HG03066 (cell line): ENCODE measurements at regions not wholly inside any gene's neighbourhood (a gene's known extent, or its start where the extent isn't known, plus 50 kb on each side); places are given as distances from the start of the nearest gene placed in this dataset.
A peak's percentile ranks its signal among the peaks of the same experiment; 100 is the strongest.
"Not testable (repeated sequence)": the region's sequence is repeated elsewhere in the genome, so short reads cannot be mapped to it uniquely, and the experiment has no call there.

Experiments used
- ATAC-seq: cut with Tn5 transposase; IDR thresholded peaks from one replicate; pipeline ENCODE4 v1.9.1; 2021; ENCODE audit warnings: low read depth; ENCODE audit not compliant: unreplicated experiment

GRCh38 chr11:29265381-29265780 lies 751.4 kb downstream of the KCNA4 start:
- ATAC-seq = no peak

- ATAC-seq = no peak
These were observed 752.7 kb downstream of the KCNA4 start for GRCh38 chr11:29263971-29264682.

DNA sequence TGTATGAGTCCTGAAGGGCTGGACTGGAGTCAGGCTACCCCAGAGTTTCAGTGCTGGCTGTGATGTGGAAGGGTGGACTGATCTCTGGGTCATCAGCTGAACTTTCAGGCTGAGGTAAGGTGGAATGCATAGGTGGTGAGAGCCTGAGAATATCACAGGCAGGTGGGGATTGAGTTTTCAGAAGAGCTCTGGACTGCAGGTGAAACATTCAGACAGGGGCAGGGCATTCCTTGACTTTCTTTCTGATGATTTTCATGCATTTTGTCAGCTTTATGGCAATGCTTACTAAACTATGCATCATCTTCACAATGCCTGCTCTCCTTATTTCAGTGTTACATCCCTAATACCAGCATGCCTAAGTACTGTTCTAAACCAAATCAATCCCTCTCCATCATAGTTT lies 755.0 kb downstream of the KCNA4 start:
- ATAC-seq = no peak

DNA sequence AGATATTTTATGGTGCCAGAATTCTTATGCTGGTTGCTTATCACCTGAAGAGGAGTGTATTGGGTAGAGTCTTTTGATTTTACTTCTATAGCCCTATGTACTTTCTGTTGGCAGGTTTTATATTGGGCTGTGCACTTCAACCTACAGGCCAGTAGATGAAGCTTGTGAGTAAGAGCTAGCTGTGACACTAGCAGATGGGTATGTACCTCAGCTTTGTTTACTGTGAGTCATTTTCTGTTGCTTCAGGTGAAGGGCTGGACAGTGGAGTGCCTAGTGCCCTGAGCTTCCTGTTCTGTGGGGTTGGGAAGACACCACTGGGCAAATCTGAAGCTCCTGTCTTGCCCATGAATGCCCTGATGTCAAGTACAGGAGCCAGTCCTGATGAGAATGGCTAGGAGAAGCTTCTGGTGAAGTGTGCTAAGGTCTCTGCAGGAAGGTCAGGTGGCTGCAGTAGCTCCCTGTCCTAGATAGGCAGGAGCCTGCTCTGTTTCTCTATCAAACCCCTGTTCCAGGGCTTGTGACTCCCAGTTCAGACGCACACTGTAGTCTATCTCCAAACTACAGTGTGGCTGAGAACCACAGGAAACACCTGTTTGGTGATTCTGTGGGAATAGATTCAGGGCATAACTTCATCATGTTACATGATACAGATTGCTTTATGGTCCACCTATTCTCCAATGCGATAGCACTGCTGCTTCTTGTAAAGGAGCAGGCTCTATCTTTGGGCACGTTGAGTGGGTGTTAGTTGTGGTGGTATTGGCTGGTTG lies 755.7 kb downstream of the KCNA4 start:
- ATAC-seq = no peak

DNA sequence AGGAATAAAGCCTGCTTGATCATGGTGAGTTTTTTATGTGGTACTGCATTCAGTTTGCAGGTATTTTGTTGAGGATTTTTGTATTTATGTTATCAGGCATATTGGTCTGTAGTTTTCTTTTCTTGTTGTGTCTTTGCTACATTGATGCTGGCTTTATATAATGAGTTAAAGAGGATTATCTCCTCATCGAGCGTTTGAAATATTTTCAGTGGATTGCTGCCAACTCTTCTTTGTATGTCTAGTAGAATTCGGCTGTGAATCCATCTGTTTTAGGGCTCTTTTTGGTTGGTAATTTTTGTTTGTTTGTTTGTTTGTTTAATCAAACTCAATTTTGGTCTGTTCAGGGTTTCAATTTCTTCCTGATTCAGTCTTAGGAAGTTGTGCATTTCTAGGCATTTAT lies 758.4 kb downstream of the KCNA4 start:
- no peak for ATAC-seq

GRCh38 chr11:29256580-29256979 lies 760.2 kb downstream of the KCNA4 start:
- peak; percentile 69 for ATAC-seq

DNA sequence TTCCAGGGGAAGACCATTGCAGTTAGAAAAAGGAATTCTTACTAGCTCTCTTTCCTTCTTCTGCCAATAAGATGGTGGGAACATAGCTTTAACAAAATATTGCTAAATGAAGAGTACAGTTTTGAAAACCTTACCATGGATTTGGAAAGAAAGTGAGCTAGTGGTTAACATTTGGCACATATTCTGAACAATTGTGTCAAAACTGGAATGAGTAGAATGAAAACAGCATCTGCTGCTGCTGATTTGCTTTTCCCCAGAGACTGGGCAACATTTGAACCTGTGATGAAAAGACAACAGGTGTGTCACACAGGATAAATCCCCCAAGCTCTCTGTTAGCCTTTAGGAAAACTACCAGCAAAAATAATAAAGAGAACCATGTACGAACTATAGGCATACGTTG lies 761.4 kb downstream of the KCNA4 start:
- no peak for ATAC-seq

GRCh38 chr11:29251738-29252137 lies 765.1 kb downstream of the KCNA4 start:
- peak; percentile 75 for ATAC-seq

GRCh38 chr11:29249713-29250112 lies 767.1 kb downstream of the KCNA4 start:
- no peak for ATAC-seq

- no peak for ATAC-seq
These were observed 772.5 kb downstream of the KCNA4 start for GRCh38 chr11:29244355-29244754.

- no peak for ATAC-seq
These were observed 773.2 kb downstream of the KCNA4 start for GRCh38 chr11:29243616-29244015.

DNA sequence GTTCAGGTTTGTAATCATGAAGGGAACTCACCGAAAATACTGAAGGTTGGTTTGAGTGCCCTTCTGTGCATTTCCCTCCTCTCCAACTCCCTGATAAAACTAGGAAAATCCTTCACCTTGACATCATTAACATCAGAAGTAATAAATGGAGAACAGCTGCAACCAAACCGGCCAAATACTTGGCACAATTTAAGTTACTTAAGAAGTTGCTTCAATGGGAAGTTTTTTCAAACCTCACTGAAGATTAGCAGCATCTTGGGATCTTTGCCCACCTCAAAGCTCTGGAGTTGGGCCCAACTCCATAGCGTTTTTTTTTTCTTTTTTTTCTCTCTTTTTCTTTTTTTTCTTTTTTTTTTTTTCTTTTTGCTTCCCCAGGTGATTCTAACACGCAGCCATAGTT lies 784.8 kb downstream of the KCNA4 start:
- no peak for ATAC-seq

DNA sequence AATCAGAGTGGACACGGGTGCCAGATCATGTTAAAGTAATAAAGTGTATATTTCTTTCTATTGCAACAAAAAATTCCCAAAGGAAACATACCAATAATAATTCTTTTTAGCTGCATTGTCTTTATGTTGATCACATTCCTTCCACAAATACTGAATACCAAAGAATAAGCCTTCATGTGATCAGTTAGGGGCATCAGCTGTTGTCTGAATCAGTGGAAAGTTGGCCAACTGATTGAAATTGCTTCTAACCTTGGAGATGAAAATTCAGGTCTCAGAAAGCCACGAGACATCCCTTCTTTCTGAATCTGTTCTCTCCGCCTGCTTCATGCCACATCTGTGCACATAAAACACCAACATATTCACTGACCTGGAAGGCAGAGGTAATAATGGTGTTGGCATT lies 785.2 kb downstream of the KCNA4 start:
- no peak for ATAC-seq

- ATAC-seq = no peak
These were observed 789.0 kb downstream of the KCNA4 start for GRCh38 chr11:29227811-29228210.

GRCh38 chr11:29224739-29225384 lies 792.0 kb downstream of the KCNA4 start:
- ATAC-seq = no peak

- not testable (repeated sequence) for ATAC-seq
These were observed 797.3 kb downstream of the KCNA4 start for GRCh38 chr11:29219531-29219930.

DNA sequence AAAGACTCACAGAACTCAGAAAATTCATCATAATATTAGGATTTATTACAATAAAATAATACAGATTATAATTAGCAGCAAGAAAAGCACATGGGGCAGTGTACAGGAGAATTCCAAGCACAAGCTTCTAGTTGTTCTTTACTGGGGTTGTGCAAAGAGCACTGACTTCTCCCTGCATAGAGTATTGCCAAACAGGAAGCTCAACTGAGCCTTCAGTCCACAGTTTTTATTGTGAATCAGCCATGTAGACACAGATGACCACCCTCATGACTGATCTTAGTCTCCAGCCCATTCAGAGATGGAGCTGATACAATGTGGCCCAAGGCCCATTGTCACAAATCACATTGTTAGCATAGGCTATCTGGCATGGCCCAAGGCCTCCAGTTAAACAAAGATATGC lies 798.9 kb downstream of the KCNA4 start:
- ATAC-seq = no peak

DNA sequence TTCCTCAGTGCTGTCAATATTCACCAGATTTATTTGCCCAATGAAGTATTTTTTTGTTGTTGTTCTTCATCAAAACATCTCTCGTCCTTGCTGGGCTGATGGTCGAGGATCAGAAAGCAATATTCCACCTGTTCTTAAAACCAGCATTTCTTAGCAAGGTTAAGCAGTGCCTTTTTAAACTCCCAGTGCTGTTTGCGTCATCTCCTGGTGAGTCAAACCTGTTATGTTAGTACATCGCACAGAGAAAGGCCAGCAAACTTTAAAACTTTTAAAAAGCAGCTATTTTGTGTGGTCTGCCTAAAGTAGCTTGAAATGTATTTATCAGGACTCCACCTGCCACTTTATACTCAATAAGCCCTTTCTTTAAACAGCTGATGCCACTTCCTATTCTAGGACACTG lies 802.0 kb downstream of the KCNA4 start:
- no peak for ATAC-seq

- no peak for ATAC-seq
These were observed 805.6 kb downstream of the KCNA4 start for GRCh38 chr11:29211202-29211601.

- no peak for ATAC-seq
These were observed 806.4 kb downstream of the KCNA4 start for GRCh38 chr11:29210426-29210825.

- ATAC-seq = no peak
These were observed 808.7 kb downstream of the KCNA4 start for GRCh38 chr11:29208117-29208516.
